SHP77 (cell line): ENCODE measurements at regions not wholly inside any gene's neighbourhood (a gene's known extent, or its start where the extent isn't known, plus 50 kb on each side); places are given as distances from the start of the nearest gene placed in this dataset.

Experiments
- DNase-seq, 2 experiments: peaks; one replicate each; lab custom pipeline; 2025; lab: John Stamatoyannopoulos, UW

DNA sequence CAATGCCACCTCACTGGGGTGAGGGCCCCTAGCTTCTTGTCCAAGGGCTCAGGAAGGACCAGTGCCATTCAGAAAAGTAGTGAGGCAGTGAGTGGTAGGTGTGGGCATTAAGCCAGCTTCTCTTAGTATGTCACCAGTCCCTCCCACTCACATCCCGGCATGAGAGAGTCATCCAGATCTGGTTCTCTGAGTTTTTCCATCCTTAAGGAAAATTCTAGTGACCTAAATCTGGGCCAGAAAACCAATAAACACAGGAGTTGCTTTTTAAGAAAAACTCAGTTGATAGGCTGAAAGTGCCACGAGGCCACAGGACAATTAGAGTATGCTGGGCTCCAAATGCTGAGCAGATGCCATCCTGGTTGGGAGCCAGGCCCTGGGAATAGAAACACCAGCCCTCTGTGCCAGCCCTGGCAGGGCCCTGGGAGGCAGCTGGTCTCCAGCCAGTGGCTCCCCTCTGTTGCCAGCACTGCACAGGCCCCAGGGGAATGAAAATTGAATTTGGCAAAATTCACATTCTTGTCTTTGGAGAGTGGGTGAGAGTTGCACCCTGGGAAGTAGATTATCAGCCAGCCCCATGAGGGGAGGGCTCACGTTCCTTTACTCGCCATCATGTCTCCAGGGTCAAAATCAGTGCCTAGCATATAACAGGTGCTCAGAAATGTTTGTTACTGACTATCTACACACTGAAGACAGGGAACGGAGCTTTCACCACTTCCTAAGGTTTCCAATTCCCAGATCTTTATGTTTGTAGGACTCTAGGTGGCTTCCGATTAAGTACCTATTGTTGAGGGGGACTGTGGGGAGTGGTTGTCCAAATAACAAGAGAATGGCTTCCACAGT, 52.8 kb downstream of the FAM43A start:
- DNase-seq = no peak

DNA sequence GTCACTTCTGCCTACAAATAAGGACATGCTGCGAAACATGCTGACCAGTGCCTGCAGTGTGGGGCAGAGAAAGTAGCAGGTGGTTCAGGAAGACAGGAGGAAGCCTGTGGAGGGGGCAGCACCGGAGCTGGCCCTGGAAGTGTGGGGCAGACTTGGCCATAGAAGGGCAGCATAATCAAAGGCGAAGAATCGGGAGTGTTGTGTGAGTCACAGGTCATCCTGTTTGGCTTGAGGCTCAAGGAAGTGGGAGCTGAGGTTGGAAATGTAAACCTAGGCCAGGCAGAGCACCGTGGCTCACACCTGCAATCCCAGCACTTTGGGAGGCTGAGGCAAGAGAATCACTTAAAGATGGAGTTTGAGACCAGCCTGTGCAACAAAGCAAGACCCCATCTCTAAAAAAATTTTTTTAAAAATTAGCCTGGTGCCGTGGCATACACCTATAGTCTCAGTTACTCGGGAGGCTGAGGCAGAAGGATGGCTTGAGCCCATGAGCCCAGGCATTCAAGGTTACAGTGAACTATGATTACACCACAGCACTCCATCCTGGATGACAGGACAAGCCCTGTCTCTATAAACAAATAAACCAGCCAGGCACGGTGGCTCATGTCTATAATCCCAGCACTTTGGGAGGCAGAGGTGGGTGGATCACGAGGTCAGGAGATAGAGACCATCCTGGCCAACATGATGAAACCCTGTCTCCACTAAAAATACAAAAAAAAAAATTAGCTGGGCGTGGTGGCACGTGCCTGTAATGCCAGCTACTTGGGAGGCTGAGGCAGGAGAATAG, 54.0 kb downstream of the FAM43A start:
- DNase-seq = no peak

DNA sequence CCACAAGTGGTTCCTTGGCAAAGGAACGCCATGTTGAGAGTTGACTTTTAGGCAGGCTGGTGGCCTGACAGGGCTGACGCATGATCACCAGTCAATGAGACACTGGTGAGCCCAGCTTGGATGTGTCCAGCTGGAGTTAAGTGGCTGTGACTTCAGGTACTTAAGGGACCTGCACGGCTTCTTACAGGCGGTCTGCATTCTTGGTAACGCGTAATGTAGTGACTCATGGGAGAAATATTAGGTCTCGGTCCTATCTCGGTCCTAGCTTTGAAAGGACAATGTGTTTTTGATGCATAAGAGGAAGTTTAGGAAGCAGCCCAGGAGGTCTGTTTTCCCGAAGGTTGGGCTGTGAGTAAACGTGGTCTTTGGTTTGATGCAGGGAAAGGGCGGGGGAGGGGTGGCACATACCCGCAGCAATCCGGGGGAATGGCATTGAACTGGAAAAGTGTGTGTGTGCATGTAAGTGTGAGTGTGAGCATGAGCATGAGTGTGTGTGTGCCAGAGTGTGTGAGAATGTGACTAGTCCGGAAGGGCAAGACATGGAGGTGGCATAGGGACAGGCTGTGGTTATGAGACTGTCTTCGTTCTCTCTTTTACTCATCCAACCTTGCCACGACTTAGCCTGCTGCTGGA, 55.3 kb downstream of the FAM43A start:
- DNase-seq = no peak

DNA sequence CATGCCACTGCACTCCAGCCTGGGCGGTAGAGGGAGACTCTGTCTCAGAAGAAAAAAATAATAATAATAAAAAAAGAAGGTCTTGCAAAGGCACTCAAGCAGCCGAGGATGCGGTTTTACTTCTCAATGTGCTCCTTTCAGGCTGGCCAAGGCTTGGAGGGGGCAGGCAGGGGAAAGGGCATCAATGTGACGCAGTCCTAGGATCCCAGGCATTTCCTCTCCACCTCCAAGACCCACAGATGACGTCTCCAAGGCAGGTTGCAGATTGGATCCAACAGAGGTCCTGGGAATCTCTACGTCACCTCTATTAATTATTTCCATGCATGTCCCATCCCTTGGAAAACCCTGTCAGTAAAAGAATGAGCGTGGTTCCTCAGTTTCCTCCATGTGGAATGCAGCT, 56.2 kb downstream of the FAM43A start:
- no peak for DNase-seq

DNA sequence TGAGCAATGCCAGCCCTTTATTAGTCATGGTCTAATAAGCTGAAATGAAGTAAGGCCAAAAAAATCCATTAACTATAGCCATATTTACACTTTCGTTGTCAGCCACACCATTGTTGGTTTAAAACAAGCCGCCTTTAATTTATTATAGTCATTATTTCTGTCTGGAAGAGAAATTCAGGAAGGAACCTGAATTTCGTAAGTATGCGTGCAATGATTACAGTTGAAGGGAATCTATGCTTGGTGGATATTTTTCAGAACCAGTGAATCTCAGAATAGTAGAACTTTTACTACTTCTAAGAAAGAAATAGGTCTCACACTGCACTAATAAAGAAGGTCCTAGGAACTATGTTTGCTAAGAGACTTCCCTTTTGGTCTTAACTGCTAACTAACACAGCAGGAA, 59.1 kb downstream of the FAM43A start:
- no peak for DNase-seq

- DNase-seq = no peak
Measured at GRCh38 chr3:194745422-194746184, 59.9 kb downstream of the FAM43A start.

DNA sequence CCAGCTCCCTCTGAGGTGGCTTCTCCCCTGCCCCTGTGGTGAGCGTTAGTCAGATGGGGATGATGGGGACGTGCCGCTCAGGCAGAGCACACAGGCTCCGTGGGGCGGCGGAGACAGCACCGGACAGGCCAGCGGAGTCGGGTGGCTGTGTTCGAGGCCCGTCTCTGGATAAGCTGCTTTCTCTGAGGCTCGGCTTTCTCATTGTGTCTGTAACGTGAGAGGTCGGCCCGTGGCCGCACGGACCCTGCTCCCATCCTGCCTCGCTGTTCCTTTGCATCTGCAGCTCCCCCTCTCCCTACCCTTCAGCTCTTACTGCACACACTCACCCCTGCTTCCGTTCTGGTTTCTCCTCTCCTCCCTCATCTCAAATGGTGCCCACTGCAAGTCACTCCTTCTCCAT, 62.5 kb downstream of the FAM43A start:
- DNase-seq = no peak

DNA sequence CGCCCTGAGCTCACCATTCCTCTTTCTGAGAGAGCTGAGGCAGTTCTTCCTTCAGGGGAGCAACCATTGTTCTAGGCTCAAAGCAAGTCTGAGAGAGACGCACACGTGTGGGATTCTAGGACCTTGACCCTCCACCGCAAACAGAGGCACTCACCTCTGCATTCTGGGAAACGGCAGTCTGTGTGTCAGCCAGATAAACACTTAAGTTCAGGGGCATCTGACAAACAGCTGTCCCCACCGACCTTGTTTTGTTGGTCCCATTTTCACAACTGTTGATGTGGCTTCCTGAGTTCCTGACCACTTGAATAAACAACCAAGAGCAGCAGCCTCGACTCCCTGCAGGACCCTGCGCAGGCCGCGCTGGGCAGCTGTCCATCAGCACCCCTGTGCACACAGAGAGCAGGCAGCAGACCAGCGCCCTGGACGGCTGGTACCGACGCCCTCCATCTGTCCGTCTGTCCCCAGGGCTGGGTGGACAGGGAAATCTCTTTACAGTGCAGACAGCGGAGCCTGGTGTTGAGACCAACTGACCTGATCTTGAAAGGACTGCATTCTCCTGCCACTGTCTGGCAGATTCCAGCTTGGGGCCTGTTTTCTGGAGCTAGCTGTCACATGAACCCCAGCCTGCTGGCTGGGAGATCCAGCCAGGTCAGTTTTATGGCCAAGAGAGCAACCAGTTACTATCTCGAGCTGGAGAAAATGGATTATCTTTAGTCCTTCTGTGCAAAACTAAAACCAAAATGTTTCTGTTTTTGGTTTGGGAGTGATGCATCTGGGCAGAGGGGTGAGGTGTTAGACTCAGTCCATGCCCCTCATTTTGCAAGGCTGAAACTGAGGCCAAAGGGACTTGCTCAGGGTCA, 64.2 kb downstream of the FAM43A start:
- DNase-seq = no peak

DNA sequence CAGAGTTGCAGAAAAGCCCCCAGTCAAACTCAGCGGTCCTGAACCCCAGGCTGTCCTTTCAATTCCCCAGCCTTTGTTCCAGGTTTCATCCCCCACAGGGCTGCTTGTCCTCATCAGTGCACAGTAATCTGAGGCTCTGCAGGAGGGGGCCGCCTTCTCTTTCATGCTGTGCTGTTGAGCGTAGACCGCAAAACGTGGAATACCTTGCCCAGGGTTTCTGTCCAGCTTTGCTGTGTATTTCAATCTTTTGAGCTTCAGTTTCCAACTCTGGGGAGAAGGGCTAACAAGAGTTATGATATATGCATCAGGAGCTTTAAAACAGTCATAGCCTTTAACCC, 64.8 kb downstream of the FAM43A start:
- DNase-seq = no peak

DNA sequence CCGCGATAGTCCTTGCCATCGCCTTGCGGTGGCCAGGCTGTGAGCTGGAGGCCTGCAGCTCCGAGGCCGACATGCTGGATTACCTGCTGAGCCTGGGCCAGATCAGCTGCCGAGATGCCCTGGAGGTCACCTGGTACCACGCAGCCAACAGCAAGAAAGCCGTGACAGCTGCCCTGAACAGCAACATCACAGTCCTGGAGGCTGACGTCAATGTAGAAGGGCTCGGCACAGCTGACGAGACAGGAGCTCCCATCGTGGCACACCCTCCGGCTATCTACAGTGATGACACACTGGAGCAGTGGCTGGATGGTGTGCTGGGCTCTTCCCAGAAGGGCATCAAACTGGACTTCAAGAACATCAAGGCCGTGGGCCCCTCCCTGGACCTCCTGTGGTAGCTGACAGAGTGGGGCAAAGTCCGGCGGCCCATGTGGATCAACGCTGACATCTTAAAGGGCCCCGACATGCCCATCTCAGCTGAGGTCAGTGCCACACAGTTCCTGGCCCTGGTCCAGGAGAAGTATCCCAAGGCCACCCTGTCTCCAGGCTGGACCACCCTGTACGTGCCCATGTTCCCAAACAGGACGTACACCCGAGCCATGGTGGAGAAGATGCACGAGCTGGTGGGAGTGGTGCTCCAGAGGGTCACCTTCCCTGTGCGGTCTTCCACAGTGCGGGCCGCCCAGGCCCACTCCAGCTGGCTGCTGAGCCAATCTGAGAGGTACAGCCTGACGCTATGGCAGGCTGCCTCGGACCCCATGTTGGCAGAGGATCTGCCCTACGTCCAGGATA, 70.2 kb downstream of the FAM43A start:
- DNase-seq = peak in 1 of 2 experiments; percentile 13

GRCh38 chr3:194756460-194756779, 70.7 kb downstream of the FAM43A start:
- peak; percentile 9 to 41 for DNase-seq

DNA sequence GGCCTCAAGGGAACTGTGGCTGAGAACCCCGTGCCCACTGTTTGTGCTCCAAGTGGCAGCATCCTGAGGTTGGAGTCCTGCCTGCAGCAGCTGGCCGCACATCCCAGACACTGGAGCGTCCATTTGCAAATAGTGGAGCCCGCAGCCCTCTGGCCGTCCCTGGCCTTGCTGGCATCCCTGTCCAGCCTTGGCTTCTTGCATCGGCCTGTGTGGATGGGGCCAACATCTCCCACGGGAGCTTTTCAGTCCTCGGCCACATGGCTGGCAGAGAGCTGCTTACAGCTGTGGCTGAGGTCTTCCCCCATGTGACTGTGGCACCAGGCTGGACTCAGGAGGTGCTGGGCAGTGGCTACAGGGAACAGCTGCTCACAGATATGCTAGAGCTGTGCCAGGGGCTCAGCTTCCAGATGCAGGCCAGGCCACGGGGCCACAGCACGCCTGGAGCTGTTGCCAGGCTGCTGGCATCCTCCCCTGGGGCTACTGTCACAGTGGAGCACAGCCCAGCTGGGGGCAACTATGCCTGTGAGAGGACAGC, 71.2 kb downstream of the FAM43A start:
- no peak for DNase-seq

DNA sequence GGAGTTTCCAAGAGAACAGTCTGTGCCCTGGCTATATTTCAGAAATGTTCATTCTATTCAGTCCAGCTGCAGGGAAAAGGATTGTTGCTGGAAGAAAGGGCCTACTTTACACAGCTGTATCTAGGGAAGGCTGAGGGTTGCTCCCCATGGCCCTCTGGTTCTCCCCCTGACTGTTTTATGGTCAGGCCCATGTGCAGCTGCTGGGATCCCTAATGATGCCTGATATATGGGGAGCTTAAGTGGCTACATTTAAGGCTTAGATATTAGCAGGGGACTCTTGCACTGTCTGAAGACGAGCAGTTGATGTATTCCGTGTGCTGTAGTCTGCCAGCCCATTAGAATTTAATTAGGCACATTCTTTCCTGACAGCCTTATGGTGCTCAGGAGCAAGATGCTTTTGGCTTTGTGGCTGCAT, 72.0 kb downstream of the FAM43A start:
- DNase-seq = no peak

GRCh38 chr3:194758716-194759115, 73.0 kb downstream of the FAM43A start:
- DNase-seq = no peak

- no peak for DNase-seq
Measured at GRCh38 chr3:194760494-194761137, 74.9 kb downstream of the FAM43A start.

DNA sequence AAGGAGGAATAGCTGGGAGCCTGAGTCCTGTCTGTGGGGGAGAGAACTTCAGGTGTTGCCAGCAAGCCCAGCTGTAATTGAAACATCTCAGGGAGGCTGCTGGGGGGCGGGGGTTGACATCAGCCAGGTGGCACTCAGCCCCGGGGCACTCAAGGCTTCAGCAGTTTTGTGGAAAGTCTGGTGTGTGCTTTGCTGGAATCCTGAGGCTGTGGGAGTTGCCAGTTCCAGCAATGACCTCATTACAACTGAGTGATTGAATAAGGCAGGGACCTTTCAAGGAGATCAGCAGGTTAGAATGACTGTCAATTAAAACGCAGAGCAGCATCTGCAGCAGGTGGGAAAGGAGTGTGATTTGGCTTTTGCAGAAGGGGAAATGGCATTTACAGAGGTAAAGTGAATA, 75.7 kb downstream of the FAM43A start:
- peak; percentile 16 to 24 for DNase-seq

GRCh38 chr3:194766845-194767244, 81.2 kb downstream of the FAM43A start:
- DNase-seq = no peak

DNA sequence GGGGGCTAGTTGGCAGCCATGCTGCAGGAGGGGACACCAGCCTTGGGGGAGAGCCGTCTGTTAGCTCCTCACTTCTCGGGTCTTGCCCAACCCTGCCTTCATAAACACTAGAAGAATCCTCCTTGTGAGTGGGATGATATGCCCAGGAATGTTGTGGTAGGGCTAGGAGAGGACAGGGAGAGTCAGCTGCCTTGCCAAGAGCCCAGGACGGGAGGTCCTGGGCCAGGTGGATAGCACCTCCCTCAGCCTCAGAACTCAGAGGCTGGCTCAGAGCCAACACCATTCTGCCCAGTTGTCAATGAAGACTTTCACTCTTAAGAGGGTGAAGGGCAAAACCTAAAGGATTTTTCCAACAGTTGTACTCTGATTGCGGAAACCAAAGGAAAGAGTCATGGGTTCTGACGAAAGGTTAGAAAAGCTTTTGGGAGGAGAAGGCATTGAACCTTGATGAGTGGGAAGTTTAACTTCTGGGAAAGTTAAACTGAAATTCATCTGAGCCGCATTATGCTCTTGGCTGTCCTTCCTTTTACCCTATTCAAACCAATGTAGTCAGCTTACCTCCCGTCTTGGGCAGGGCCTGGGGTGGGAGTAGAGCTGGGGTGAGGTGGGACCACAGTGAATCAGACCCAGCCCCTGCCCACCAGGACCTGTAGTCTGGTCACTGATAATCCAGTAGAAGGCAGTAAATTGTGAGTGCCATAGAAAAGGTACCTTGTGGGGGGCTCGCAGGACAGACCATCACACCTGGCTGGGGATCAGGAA, 81.9 kb downstream of the FAM43A start:
- no peak for DNase-seq

DNA sequence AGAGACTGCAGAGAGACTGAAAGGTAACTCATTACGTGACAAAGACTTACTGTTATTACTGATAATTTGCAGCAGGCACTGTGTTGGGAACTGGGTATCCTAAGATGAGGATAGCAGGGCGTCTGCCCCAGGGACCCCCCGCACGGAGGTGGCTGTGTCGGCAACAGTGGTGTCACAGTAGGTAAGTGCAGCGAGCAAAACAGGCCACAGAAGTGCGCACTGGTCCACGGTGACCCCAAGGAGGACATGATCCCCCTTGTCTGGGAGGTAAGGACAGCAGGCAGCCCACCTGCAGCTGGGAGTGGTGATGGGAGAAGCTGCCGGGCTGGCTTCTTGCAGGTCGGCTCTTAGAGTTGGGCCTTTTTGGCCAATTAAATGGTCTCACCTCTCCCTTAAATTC, 82.9 kb downstream of the FAM43A start:
- DNase-seq = no peak
